ENCODE measurements at regions not wholly inside any gene's neighbourhood (a gene's known extent, or its start where the extent isn't known, plus 50 kb on each side); places are given as distances from the start of the nearest gene placed in this dataset.
A peak's percentile ranks its signal among the peaks of the same experiment; 100 is the strongest.

DNA sequence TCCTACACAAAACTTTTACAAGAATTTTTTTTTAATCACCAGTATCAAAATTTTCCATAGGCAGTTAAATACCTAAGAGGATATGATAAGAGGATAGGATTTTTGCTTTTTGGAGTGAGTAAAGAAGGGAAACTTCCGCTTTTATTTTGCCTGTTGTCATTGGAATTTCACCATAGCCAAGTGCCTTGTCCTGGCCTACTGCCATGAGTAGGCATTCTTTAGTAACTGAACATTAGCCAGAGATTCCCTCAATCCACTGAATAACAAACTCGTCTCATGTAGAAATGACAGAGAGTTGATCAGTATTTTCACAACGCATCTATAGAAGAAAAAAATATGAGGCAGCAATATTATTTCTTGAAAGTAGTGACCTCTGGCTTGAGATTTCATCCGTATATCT, 289.6 kb upstream of the ADAMTSL1 start:
- Histone ChIP-seq H3K4me1 (ENCODE audit: insufficient read depth, low read length) (no peaks in the 10 kb centered on the region), H3K27ac (ENCODE audit: low read depth, low read length) (no peak overlapping the region), H3K9me3 (ENCODE audit: low read length) (no peaks in the 10 kb centered on the region), H3K36me3 (ENCODE audit: insufficient read depth, low read length) (no peaks in the 10 kb centered on the region), H3K27me3 (ENCODE audit: insufficient read depth, low read length, poor library complexity, severe bottlenecking) (no peaks in the 10 kb centered on the region), H3K4me3 (ENCODE audit: low read length) (no peak overlapping the region)
- ChIA-PET POLR2A (no interaction called here), CTCF (no interaction called here)
- no peaks in the 10 kb centered on the region for H3K27me3 Mint-ChIP-seq
- H3K4me3 Mint-ChIP-seq: no peak overlapping the region
- no peaks in the 10 kb centered on the region for H3K4me1 Mint-ChIP-seq
- DNase-seq: no peak
- H3K9me3 Mint-ChIP-seq: peaks cover 0 to 4% (median under 1%) of the 10 kb centered on the region in 5 donors
- no peaks in the 10 kb centered on the region for H3K36me3 Mint-ChIP-seq
- peak overlapping the region in 1 of 8 donors; percentile 43 for H3K27ac Mint-ChIP-seq

DNA sequence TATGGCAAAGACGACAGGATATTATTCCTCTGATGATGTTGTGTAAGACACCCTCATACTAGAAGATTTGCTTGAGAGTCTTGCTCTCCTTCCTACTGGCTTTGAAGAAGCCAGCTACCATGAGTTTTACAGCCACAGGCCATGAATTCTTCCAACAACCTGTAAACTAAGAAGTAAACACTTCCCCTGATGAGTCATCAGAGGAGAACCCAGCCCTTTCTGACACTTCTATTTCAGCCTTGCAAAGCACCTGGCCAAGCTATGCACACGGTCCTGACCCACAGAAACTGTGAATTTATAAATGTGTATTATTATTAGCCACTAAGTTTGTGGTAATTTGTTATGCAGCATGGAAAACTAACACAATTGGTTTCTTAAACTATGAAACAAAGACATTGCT, 288.8 kb upstream of the ADAMTSL1 start:
- Histone ChIP-seq H3K4me3 (ENCODE audit: low read length) (no peak overlapping the region), H3K4me1 (ENCODE audit: insufficient read depth, low read length) (no peaks in the 10 kb centered on the region), H3K36me3 (ENCODE audit: insufficient read depth, low read length) (no peaks in the 10 kb centered on the region), H3K27me3 (ENCODE audit: insufficient read depth, low read length, poor library complexity, severe bottlenecking) (no peaks in the 10 kb centered on the region), H3K27ac (ENCODE audit: low read depth, low read length) (no peak overlapping the region), H3K9me3 (ENCODE audit: low read length) (no peaks in the 10 kb centered on the region)
- Mint-ChIP-seq H3K27ac (no peak overlapping the region), H3K4me3 (no peak overlapping the region), H3K27me3 (no peaks in the 10 kb centered on the region), H3K36me3 (no peaks in the 10 kb centered on the region), H3K4me1 (no peaks in the 10 kb centered on the region), H3K9me3 (peaks cover 0 to 4% (median 0%) of the 10 kb centered on the region in 5 donors)
- POLR2A ChIA-PET: no interaction called here
- CTCF ChIA-PET: no interaction called here
- no peak for DNase-seq

DNA sequence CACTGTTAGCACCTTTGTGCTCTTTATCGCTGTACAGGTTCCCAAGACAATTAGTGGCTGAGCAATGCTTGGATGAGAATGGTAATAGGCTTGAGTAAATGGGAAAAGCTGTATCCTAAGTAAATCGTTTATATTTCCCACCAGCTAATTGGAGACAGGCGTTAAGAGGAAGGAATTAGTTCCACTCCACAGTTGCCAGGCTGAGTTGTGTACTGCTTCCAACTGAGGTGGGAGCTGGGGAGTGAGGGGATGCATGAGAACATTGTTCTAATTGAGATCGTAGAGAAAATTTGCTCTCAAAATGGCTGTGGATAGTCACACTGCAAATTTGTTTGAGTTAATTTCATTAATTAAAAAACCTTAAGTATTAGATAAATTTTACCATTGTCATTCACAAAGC, 285.0 kb upstream of the ADAMTSL1 start:
- H3K27ac Mint-ChIP-seq: no peak overlapping the region
- no peak overlapping the region for H3K4me3 Mint-ChIP-seq
- ChIA-PET CTCF (no interaction called here), POLR2A (no interaction called here)
- DNase-seq: no peak
- no peaks in the 10 kb centered on the region for H3K27me3 ChIP-seq (ENCODE audit: insufficient read depth, low read length, poor library complexity, severe bottlenecking)
- no peak overlapping the region for H3K27ac ChIP-seq (ENCODE audit: low read depth, low read length)
- H3K27me3 Mint-ChIP-seq: no peaks in the 10 kb centered on the region
- H3K9me3 ChIP-seq (ENCODE audit: low read length): no peaks in the 10 kb centered on the region
- H3K4me3 ChIP-seq (ENCODE audit: low read length): no peak overlapping the region
- H3K36me3 ChIP-seq (ENCODE audit: insufficient read depth, low read length): no peaks in the 10 kb centered on the region
- no peaks in the 10 kb centered on the region for H3K4me1 ChIP-seq (ENCODE audit: insufficient read depth, low read length)
- no peaks in the 10 kb centered on the region for H3K36me3 Mint-ChIP-seq
- H3K9me3 Mint-ChIP-seq: no peaks in the 10 kb centered on the region
- no peaks in the 10 kb centered on the region for H3K4me1 Mint-ChIP-seq

DNA sequence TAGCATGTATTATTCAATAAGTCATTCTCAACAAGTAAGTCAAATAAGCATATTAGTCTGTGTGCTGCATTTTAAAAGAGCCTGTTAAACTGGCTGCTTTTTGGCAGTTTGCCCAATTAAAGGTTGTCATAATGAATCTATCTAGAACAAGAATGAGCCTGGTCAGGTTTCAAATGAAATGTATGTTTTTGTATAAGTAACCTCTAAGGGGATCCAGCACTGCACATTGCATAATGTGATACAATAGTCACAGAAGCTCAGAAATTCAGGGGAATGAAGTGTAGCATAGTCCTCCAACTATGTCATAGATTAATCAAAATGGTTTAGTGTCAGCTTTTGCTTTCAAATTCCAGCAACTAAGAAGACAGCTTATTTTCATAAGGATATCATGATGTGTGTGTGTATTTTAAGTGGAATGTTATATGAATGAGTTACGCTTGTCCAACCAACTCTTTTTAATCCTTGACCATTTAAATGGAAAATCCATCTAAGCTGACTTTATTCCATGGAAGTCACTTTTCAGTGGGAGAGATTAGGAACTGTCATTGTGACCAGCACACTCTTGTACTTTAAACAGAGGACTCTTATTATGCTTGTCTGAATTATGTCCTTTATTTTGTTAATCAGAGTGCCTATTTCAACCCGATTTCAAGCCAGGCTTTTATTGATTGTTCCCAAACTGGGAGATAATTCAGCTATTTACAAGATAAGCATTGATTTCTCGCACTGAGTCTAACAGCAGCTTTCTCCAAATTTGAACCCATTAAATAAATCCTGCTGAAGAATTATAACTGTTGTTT, 283.9 kb upstream of the ADAMTSL1 start:
- H3K27me3 Mint-ChIP-seq: no peaks in the 10 kb centered on the region
- H3K36me3 Mint-ChIP-seq: no peaks in the 10 kb centered on the region
- no peaks in the 10 kb centered on the region for H3K4me1 ChIP-seq (ENCODE audit: insufficient read depth, low read length)
- H3K9me3 Mint-ChIP-seq: no peaks in the 10 kb centered on the region
- H3K4me1 Mint-ChIP-seq: no peaks in the 10 kb centered on the region
- no peak overlapping the region for H3K4me3 ChIP-seq (ENCODE audit: low read length)
- H3K36me3 ChIP-seq (ENCODE audit: insufficient read depth, low read length): no peaks in the 10 kb centered on the region
- H3K4me3 Mint-ChIP-seq: no peak overlapping the region
- no peak overlapping the region for H3K27ac ChIP-seq (ENCODE audit: low read depth, low read length)
- H3K9me3 ChIP-seq (ENCODE audit: low read length): no peaks in the 10 kb centered on the region
- no peak overlapping the region for H3K27ac Mint-ChIP-seq
- ChIA-PET CTCF (no interaction called here), POLR2A (no interaction called here)
- no peaks in the 10 kb centered on the region for H3K27me3 ChIP-seq (ENCODE audit: insufficient read depth, low read length, poor library complexity, severe bottlenecking)
- no peak for DNase-seq

DNA sequence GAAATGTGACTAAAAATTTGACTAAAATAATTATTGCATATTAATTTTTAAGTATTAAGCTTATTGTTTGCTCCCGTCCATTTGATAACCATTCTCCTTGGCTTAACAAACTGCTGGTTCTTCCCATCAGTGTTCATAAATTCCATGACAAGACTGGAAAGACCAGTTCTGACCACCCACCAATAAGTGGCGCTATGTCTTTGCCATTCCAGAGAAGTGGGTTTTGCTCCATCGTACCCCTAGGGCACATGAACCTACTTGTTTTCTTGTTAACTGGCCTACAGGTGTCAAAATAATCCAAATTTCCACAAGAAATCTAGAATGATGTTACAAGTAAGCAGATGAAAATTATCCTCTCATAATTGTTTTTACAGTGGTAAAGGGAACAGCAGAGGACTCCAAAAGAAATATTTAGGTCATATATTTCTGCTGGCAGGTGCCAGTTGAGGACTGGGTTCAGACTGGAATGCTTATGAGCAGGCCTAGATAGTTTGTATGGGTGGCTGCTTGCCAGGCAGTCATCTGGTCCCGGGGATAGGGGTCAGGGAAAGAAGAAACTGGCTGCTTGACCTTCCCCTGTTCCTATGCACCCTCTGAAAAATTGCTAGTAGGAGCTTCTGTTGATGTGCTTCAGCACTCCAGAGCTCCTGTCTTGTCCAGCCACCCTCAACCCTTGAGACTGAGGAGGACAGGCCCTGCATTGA, 283.1 kb upstream of the ADAMTSL1 start:
- no peak overlapping the region for H3K4me3 Mint-ChIP-seq
- Histone ChIP-seq H3K27ac (ENCODE audit: low read depth, low read length) (no peak overlapping the region), H3K4me3 (ENCODE audit: low read length) (no peak overlapping the region), H3K36me3 (ENCODE audit: insufficient read depth, low read length) (no peaks in the 10 kb centered on the region), H3K9me3 (ENCODE audit: low read length) (no peaks in the 10 kb centered on the region), H3K27me3 (ENCODE audit: insufficient read depth, low read length, poor library complexity, severe bottlenecking) (no peaks in the 10 kb centered on the region), H3K4me1 (ENCODE audit: insufficient read depth, low read length) (no peaks in the 10 kb centered on the region)
- no peaks in the 10 kb centered on the region for H3K27me3 Mint-ChIP-seq
- no peaks in the 10 kb centered on the region for H3K36me3 Mint-ChIP-seq
- ChIA-PET CTCF (no interaction called here), POLR2A (no interaction called here)
- no peaks in the 10 kb centered on the region for H3K4me1 Mint-ChIP-seq
- H3K27ac Mint-ChIP-seq: no peak overlapping the region
- no peak for DNase-seq
- no peaks in the 10 kb centered on the region for H3K9me3 Mint-ChIP-seq

DNA sequence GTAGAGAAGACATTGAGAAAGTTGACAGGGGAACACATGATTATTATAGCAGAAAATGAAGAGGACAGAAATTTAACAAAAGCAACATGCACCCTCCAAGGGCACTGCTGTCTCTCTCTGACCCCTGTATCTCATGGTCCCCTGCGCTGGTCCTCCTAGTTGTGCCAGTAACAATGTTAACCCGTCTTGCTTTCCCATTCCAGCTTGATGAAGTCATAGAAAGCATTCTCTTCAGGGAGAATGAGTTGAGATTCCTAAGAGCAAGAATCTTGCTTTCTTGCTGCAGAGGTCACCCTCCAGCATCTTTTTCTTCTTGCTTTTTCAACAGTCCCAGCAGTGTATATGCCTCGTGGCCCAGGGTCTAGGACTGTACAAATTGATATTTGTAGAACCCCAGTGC, 279.6 kb upstream of the ADAMTSL1 start:
- H3K27me3 Mint-ChIP-seq: no peaks in the 10 kb centered on the region
- Histone ChIP-seq H3K4me1 (ENCODE audit: insufficient read depth, low read length) (no peaks in the 10 kb centered on the region), H3K4me3 (ENCODE audit: low read length) (no peak overlapping the region), H3K27me3 (ENCODE audit: insufficient read depth, low read length, poor library complexity, severe bottlenecking) (no peaks in the 10 kb centered on the region), H3K36me3 (ENCODE audit: insufficient read depth, low read length) (no peaks in the 10 kb centered on the region), H3K27ac (ENCODE audit: low read depth, low read length) (no peak overlapping the region), H3K9me3 (ENCODE audit: low read length) (no peaks in the 10 kb centered on the region)
- DNase-seq: no peak
- ChIA-PET POLR2A (no interaction called here), CTCF (no interaction called here)
- no peak overlapping the region for H3K27ac Mint-ChIP-seq
- H3K36me3 Mint-ChIP-seq: no peaks in the 10 kb centered on the region
- peaks cover 0 to 3% (median 0%) of the 10 kb centered on the region in 5 donors for H3K9me3 Mint-ChIP-seq
- no peaks in the 10 kb centered on the region for H3K4me1 Mint-ChIP-seq
- no peak overlapping the region for H3K4me3 Mint-ChIP-seq

DNA sequence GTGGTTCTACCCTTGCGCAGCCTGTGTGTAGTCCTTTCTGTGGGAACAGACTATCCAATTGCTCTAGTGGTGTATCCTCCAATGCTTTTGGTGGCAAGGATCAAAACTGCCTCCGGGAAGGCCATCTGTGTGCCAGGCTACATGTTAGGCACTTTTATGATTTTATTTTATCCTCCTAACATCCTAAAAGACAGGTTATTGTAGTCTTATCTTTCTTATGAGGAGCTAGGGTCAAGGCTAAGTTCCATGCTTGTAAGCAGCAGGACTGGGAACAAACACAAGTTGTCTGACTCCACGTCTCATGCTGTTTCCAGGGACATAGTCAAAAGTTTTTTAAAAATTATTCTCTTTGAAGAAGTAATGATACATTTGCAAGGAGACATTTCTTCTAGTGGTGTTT, 278.7 kb upstream of the ADAMTSL1 start:
- ChIA-PET POLR2A (no interaction called here), CTCF (no interaction called here)
- Histone ChIP-seq H3K36me3 (ENCODE audit: insufficient read depth, low read length) (no peaks in the 10 kb centered on the region), H3K9me3 (ENCODE audit: low read length) (no peaks in the 10 kb centered on the region), H3K4me1 (ENCODE audit: insufficient read depth, low read length) (no peaks in the 10 kb centered on the region), H3K27ac (ENCODE audit: low read depth, low read length) (no peak overlapping the region), H3K4me3 (ENCODE audit: low read length) (no peak overlapping the region), H3K27me3 (ENCODE audit: insufficient read depth, low read length, poor library complexity, severe bottlenecking) (no peaks in the 10 kb centered on the region)
- Mint-ChIP-seq H3K9me3 (peaks cover 0 to 3% (median 0%) of the 10 kb centered on the region in 5 donors), H3K27ac (no peak overlapping the region), H3K4me3 (no peak overlapping the region), H3K36me3 (no peaks in the 10 kb centered on the region), H3K27me3 (no peaks in the 10 kb centered on the region), H3K4me1 (no peaks in the 10 kb centered on the region)
- DNase-seq: no peak

DNA sequence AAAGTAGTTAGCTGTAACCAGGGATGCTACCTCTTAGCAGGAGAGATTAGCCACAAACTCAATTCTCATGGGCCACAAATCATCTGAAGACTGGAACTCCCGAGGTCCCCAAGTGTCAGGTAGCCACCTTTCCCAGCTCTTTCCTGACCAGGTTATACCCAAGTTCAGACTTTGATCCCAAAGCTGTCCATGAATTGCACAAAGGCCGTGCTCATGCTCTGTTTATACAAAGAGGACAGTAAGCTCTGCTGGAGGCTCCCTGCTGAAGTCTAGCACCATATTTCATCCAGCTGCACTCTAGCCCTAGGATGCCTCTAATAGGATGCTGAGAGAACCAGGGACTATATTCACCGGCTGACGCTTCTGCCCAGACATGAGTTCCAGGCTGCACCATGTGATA, 271.0 kb upstream of the ADAMTSL1 start:
- H3K4me1 Mint-ChIP-seq: no peaks in the 10 kb centered on the region
- DNase-seq: no peak
- no peak overlapping the region for H3K4me3 ChIP-seq (ENCODE audit: low read length)
- H3K36me3 ChIP-seq (ENCODE audit: insufficient read depth, low read length): no peaks in the 10 kb centered on the region
- CTCF ChIA-PET: no interaction called here
- no peak overlapping the region for H3K27ac Mint-ChIP-seq
- no peaks in the 10 kb centered on the region for H3K4me1 ChIP-seq (ENCODE audit: insufficient read depth, low read length)
- no peaks in the 10 kb centered on the region for H3K36me3 Mint-ChIP-seq
- H3K9me3 ChIP-seq (ENCODE audit: low read length): no peaks in the 10 kb centered on the region
- POLR2A ChIA-PET: no interaction called here
- peaks cover 0 to 2% of the 10 kb centered on the region in 2 donors for H3K27me3 Mint-ChIP-seq
- H3K4me3 Mint-ChIP-seq: no peak overlapping the region
- no peaks in the 10 kb centered on the region for H3K27me3 ChIP-seq (ENCODE audit: insufficient read depth, low read length, poor library complexity, severe bottlenecking)
- peaks cover 0 to 3% (median 0%) of the 10 kb centered on the region in 5 donors for H3K9me3 Mint-ChIP-seq
- no peak overlapping the region for H3K27ac ChIP-seq (ENCODE audit: low read depth, low read length)
